IMR-90 (cell line): ENCODE measurements at regions not wholly inside any gene's neighbourhood (a gene's known extent, or its start where the extent isn't known, plus 50 kb on each side); places are given as distances from the start of the nearest gene placed in this dataset.

Experiments
- ATAC-seq: fragments of 200-7000 bp; cut with Tn5 transposase; 2 replicates; pipeline ENCODE4 v1.9.1; 2020; ENCODE audit warnings: low read depth, mild to moderate bottlenecking, moderate library complexity
- BruUV-seq: library from RNA; stranded (reverse); fragments of 400-500 nt; replicated peaks from 2 replicates; lab custom pipeline; 2021; lab: Mats Ljungman, UMichigan
- CTCF ChIA-PET: fragments of 300-600 bp; formaldehyde crosslinking; extraction: SDS; loops from one replicate; lab custom pipeline; 2021; ENCODE audit warnings: antibody characterized with exemption; lab: Yijun Ruan, JAX
- POLR2A ChIA-PET: fragments of 300-600 bp; sonication (Branson Sonifier 250); formaldehyde crosslinking; loops from one replicate; lab custom pipeline; 2022; ENCODE audit warnings: antibody characterized with exemption; ENCODE audit not compliant: unreplicated experiment; lab: Charles Lee
- DNase-seq: peaks from one replicate; pipeline ENCODE4 v3.0.0; 2013
- H2AFZ ChIP-seq: replicated peaks from 2 replicates; pipeline ENCODE3; 2013; ENCODE audit warnings: low read length, mild to moderate bottlenecking; ENCODE audit not compliant: poor library complexity
- H2AK5ac ChIP-seq: 2 replicates; pipeline ENCODE4 v1.6.1; 2013; ENCODE audit warnings: low read depth, low read length, inconsistent platforms
- H2AK9ac ChIP-seq: replicated peaks from 2 replicates; pipeline ENCODE3; 2013; ENCODE audit warnings: mild to moderate bottlenecking, low read depth, low read length, moderate library complexity; ENCODE audit not compliant: poor library complexity
- H2BK120ac ChIP-seq: 2 replicates; pipeline ENCODE4 v1.6.1; 2013; ENCODE audit warnings: low read depth, low read length, inconsistent platforms
- H2BK15ac ChIP-seq: 3 replicates; pipeline ENCODE4 v1.6.1; 2013; ENCODE audit warnings: low read depth, low read length, inconsistent platforms
- H2BK20ac ChIP-seq: 2 replicates; pipeline ENCODE4 v1.6.1; 2013; ENCODE audit warnings: low read depth, mild to moderate bottlenecking, inconsistent platforms, low read length, moderate library complexity
- H2BK5ac ChIP-seq: 2 replicates; pipeline ENCODE4 v1.6.1; 2013; ENCODE audit warnings: mild to moderate bottlenecking, low read depth, low read length, inconsistent platforms; ENCODE audit not compliant: poor library complexity, severe bottlenecking
- H3K14ac ChIP-seq: replicated peaks from 2 replicates; pipeline ENCODE4 v1.6.1; 2013; ENCODE audit warnings: low read depth, low read length, inconsistent platforms
- H3K18ac ChIP-seq: 2 replicates; pipeline ENCODE4 v1.6.1; 2013; ENCODE audit warnings: low read depth, low read length, control low read depth
- H3K23ac ChIP-seq: 2 replicates; pipeline ENCODE4 v1.6.1; 2013; ENCODE audit warnings: low read depth, low read length, inconsistent platforms
- H3K27ac ChIP-seq: 2 replicates; pipeline ENCODE4 v1.5.1; 2013; ENCODE audit warnings: mild to moderate bottlenecking, control low read depth, low read length; ENCODE audit not compliant: insufficient read depth
- H3K27me3 ChIP-seq: 2 replicates; pipeline ENCODE4 v1.6.1; 2013; ENCODE audit warnings: low read length; ENCODE audit not compliant: control insufficient read depth, insufficient read depth
- H3K36me3 ChIP-seq: 2 replicates; pipeline ENCODE4 v1.6.1; 2013; ENCODE audit warnings: low read length, mixed read lengths; ENCODE audit not compliant: control insufficient read depth, insufficient read depth
- H3K4ac ChIP-seq: 2 replicates; pipeline ENCODE4 v1.6.1; 2013; ENCODE audit warnings: low read depth, low read length, inconsistent platforms
- H3K4me1 ChIP-seq: 2 replicates; pipeline ENCODE4 v1.6.1; 2013; ENCODE audit warnings: low read length, mixed read lengths; ENCODE audit not compliant: control insufficient read depth, insufficient read depth
- H3K4me2 ChIP-seq: 2 replicates; pipeline ENCODE4 v1.6.1; 2013; ENCODE audit warnings: low read depth, mild to moderate bottlenecking, control low read depth, low read length, moderate library complexity
- H3K4me3 ChIP-seq: 2 replicates; pipeline ENCODE4 v1.5.1; 2013; ENCODE audit warnings: low read depth, mild to moderate bottlenecking, control low read depth, low read length, moderate library complexity; ENCODE audit not compliant: insufficient read depth
- H3K56ac ChIP-seq: 2 replicates; pipeline ENCODE4 v1.6.1; 2013; ENCODE audit warnings: low read length, inconsistent platforms; ENCODE audit not compliant: insufficient read depth; ENCODE audit errors: extremely low read depth
- H3K79me1 ChIP-seq, 2 experiments: 2 replicates each; pipeline ENCODE4 v1.6.1; 2013; ENCODE audit warnings: low read length in 2 of 2, inconsistent platforms in 1 of 2, low read depth in 1 of 2
- H3K9ac ChIP-seq: 2 replicates; pipeline ENCODE4 v1.6.1; 2013; ENCODE audit warnings: low read depth, low read length, control low read depth
- H3K9me1 ChIP-seq: 2 replicates; pipeline ENCODE4 v1.6.1; 2013; ENCODE audit warnings: low read length, inconsistent platforms; ENCODE audit not compliant: insufficient read depth
- H3K9me3 ChIP-seq: 2 replicates; pipeline ENCODE4 v1.6.1; 2013; ENCODE audit warnings: low read length; ENCODE audit not compliant: control insufficient read depth, insufficient read depth
- H4K20me1 ChIP-seq: 2 replicates; pipeline ENCODE4 v1.6.1; 2013; ENCODE audit warnings: low read length, inconsistent platforms; ENCODE audit not compliant: insufficient read depth
- H4K5ac ChIP-seq: 2 replicates; pipeline ENCODE4 v1.6.1; 2013; ENCODE audit warnings: mild to moderate bottlenecking, low read depth, low read length, control low read depth
- H4K8ac ChIP-seq, 2 experiments: 2 replicates each; pipeline ENCODE4 v1.6.1; 2013; ENCODE audit warnings: low read depth in 2 of 2, low read length in 2 of 2, control low read depth in 1 of 2, inconsistent platforms in 1 of 2
- H4K91ac ChIP-seq: 2 replicates; pipeline ENCODE4 v1.6.1; 2013; ENCODE audit warnings: low read depth, low read length, inconsistent platforms; ENCODE audit not compliant: insufficient read depth
- CHD1 ChIP-seq: IDR thresholded peaks from 2 replicates; pipeline ENCODE4 v1.6.1; 2012; ENCODE audit warnings: low read depth, low read length, improper control_type of control experiment
- FOS ChIP-seq: fragments of 150-350 bp; IDR thresholded peaks from 2 replicates; pipeline ENCODE4 v1.6.1; 2016; ENCODE audit warnings: low read depth, low read length
- RFX5 ChIP-seq: IDR thresholded peaks from 2 replicates; pipeline ENCODE4 v1.8.0; 2012; ENCODE audit warnings: low read depth, mild to moderate bottlenecking, low read length, moderate library complexity
- whole genome bisulfite sequencing, 2 experiments: methylation state at CpG; one replicate each; pipeline versions ENCODE4 v1.1.5 to v1.1.7; 2013; ENCODE audit warnings: missing lambda C conversion rate in 2 of 2; ENCODE audit not compliant: insufficient read length in 1 of 2; ENCODE audit errors: extremely low coverage in 2 of 2; 5-methylcytosine and 5-hydroxymethylcytosine counted together
- dilution Hi-C: fragments of 300-500 bp; cut with HindIII; formaldehyde crosslinking; loops from one replicate; pipeline ENCODE4 v1.14.3; 2018; ENCODE audit warnings: low sequenced_read_pairs; ENCODE audit not compliant: unreplicated experiment
- in situ Hi-C: fragments of 300-500 bp; cut with MboI; formaldehyde crosslinking; loops from 3 replicates; pipeline ENCODE4 v1.14.3; 2019; ENCODE audit warnings: low sequenced_read_pairs, inconsistent platforms, mixed read lengths
- intact Hi-C: fragments of 100-400 bp; cut with micrococcal nuclease; formaldehyde crosslinking; loops from 2 replicates; pipeline ENCODE4 v1.10.0; 2022

DNA sequence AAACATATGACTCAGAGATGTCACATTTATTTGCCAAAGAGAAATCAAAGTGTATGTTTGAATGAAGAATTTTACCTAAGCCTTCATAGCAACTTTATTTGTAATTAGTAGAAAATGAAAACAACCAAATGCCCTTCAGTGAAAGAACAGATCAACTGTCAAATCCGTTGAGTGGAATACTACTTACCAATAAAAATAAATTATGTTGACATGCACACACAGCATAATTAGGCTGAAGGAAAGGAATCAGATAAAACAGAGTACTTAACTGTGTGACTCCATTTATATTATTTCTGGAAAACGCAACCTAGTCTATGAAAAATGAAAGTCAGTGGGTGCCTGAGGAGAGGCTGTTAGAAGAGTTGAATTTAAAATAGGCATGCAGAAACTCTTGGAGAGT, 1034.6 kb upstream of the PCDH9 start:
- H3K4me3 ChIP-seq = no peak overlapping the region
- no peak overlapping the region for H3K14ac ChIP-seq
- no peak overlapping the region for H4K8ac ChIP-seq
- H2BK15ac ChIP-seq = no peak overlapping the region
- H2AK9ac ChIP-seq = no peak overlapping the region
- ATAC-seq = no peak
- no peak overlapping the region for H2AK5ac ChIP-seq
- in situ Hi-C loops = no loop called here
- ChIA-PET CTCF (no interaction called here), POLR2A (no interaction called here)
- H3K79me1 ChIP-seq = no peaks in the 10 kb centered on the region
- no peak overlapping the region for H2BK20ac ChIP-seq
- H3K23ac ChIP-seq = no peak overlapping the region
- no peaks in the 10 kb centered on the region for H3K4me1 ChIP-seq
- H4K20me1 ChIP-seq = no peaks in the 10 kb centered on the region
- no peak overlapping the region for H2AFZ ChIP-seq
- H2BK5ac ChIP-seq = no peak overlapping the region
- no peak overlapping the region for H3K27ac ChIP-seq
- no TSS peak for BruUV-seq
- no peaks in the 10 kb centered on the region for H3K9me1 ChIP-seq
- H3K9ac ChIP-seq = no peak overlapping the region
- no peaks in the 10 kb centered on the region for H3K27me3 ChIP-seq
- H4K91ac ChIP-seq = no peak overlapping the region
- H3K4me2 ChIP-seq = no peak overlapping the region
- no peak for DNase-seq
- no peaks in the 10 kb centered on the region for H3K36me3 ChIP-seq
- no peak overlapping the region for H2BK120ac ChIP-seq
- dilution Hi-C loops = no loop called here
- no peak overlapping the region for H3K56ac ChIP-seq
- no peak for TF ChIP-seq FOS
- no peak for TF ChIP-seq CHD1
- TF ChIP-seq RFX5 = no peak
- H3K9me3 ChIP-seq = 0 out of 2 replicates have a peak, but pooled peaks cover 6% of the 10 kb centered on the region
- H4K5ac ChIP-seq = no peak overlapping the region
- WGBS, 2 experiments = no CpG with 5 or more reads among the region's 2 CpGs
- intact Hi-C loops = no loop called here
- no peak overlapping the region for H3K18ac ChIP-seq
- no peak overlapping the region for H3K4ac ChIP-seq
